ENCODE measurements at regions not wholly inside any gene's neighbourhood (a gene's known extent, or its start where the extent isn't known, plus 50 kb on each side); places are given as distances from the start of the nearest gene placed in this dataset.

DNA sequence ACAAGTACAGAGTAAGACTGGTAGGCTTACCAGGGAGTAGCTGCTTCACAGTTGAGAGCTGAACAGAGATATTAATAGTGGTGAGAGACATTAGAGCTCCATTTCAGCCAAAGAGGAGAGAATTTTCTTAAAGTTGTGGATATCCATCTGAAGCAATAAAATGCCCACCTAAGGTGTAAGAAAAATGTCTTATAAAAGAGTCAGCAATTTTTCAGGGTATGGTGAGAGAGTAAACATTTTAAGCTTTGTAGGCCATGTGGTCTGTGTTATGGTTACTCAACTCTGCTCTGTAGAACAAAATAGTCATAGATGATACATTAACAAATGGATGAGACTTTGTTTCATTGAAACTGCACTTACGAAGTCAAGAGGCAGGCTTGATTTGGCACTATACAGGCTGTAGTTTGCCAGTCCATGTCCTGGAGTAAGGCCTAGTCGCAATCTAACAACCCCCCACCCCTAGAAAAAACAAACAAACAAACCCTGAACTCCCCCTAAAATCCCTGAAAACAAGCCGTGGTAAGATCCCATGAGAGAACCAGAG, 945.4 kb upstream of the SEMA6A start:
- no peak for DNase-seq (ENCODE audit: low read depth in 2 of 2)

- no peak for DNase-seq (ENCODE audit: low read depth in 2 of 2)
Measured at GRCh38 chr5:117504305-117504704, 929.7 kb upstream of the SEMA6A start.

DNA sequence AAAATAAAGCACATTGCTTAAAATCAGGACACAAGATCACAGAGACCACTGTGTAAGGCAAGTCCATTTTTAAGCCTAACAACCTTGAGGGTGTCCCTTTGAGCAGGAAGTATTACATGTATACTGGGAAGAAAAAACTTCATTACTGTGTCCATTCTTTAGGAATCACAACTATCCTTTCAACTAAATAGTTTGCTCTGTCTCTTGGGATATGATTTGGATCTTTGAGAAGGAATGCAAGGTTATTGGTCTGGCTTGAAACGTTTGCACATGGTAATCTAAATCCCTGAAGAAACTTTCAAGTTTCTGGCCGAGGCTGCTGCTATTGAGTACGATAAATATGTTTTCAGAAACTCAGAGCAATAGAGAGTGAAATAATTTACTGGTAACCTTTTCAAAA, 923.0 kb upstream of the SEMA6A start:
- no peak for DNase-seq (ENCODE audit: low read depth in 2 of 2)

GRCh38 chr5:117496801-117497200, 922.2 kb upstream of the SEMA6A start:
- no peak for DNase-seq (ENCODE audit: low read depth in 2 of 2)

GRCh38 chr5:117494188-117494587, 919.6 kb upstream of the SEMA6A start:
- no peak for DNase-seq (ENCODE audit: low read depth in 2 of 2)

DNA sequence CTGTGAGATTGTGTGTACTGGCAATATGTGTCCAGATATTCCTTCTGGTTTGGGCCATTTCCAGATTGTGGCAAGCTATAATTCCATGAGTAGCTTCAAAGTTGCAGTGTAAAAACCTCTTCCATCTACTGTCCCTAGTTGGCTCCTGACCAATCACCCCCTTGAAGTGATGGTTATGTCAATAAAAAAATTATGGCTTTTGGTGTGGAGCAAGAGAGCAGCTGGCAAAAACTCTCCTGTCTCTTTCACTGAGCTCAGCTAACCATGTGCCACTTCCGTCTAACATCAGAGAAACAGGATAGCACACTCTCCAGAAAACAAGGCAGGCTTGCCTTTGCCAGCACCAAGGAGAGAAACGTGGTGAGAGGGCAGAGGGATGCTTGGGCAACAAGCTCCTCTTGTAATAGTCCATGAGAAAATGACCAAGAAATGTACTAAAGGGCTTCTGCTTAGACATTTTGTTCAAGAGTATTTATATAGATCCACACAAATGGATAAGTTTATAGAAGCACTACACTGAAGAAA, 914.4 kb upstream of the SEMA6A start:
- no peak for DNase-seq (ENCODE audit: low read depth in 2 of 2)

GRCh38 chr5:117487556-117487955, 912.9 kb upstream of the SEMA6A start:
- DNase-seq (ENCODE audit: low read depth in 2 of 2), result no peak

DNA sequence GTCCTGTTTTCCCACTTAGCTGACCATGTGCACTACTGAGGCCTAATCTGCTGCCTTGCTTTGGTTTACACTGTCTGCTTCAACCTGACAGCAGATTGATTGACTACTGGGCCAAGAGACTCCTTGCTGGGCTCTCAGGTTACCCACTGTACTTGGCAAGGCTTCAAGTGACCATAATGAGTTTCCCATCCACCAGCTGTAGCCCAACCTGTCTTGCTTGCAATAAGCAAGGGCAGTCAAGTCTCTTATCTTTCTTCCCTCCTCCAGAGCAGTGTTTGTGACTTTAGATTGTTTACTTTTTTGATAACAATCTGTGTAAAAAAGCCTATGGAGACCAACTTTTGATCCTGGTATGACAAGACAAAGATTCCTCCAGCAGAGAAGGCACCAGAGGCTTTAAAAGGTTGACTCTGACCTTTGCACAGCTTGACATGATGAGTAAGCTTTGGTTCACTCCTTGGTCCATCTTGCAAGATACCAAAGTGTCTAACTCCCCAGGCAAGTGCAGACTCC, 912.3 kb upstream of the SEMA6A start:
- DNase-seq (ENCODE audit: low read depth in 2 of 2), result no peak

DNA sequence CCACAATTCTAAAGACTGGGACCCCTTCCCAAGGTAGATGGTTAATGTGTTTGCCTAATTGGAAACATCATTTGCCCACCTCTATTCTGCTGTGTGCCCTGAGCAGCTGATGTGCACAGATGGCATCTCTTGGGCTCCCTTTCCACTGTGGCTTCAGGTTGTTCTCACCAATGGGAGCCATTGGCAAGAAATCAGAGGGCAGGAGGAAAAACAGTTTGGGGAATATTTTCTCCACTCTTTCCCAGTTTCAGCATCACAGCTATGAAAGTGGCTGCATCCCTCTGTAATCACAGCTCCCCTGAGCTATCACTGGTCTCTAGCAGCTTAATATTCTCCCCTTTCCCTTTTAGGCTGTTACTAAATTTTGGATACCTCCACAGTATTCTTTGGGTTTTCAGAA, 911.6 kb upstream of the SEMA6A start:
- no peak for DNase-seq (ENCODE audit: low read depth in 2 of 2)

GRCh38 chr5:117475919-117476318, 901.3 kb upstream of the SEMA6A start:
- no peak for DNase-seq (ENCODE audit: low read depth in 2 of 2)

DNA sequence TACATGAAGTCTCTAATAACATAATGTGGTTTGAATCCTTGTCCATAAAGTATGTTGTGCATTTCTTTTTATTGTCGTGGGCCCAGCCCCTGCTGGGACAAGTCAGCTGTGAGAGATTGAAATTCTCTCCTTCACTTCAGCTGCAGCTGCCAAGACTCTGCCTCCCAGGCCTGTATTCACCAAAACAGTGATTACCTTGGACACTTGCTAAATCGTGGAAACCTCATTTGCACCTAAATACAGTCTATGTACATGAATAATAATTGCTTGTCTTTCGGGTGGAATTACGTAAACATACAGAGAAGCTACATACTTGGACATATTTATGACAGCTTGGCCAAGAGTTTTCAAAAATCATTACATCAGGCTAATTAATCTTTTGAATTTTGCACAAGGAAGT, 898.5 kb upstream of the SEMA6A start:
- no peak for DNase-seq (ENCODE audit: low read depth in 2 of 2)

DNA sequence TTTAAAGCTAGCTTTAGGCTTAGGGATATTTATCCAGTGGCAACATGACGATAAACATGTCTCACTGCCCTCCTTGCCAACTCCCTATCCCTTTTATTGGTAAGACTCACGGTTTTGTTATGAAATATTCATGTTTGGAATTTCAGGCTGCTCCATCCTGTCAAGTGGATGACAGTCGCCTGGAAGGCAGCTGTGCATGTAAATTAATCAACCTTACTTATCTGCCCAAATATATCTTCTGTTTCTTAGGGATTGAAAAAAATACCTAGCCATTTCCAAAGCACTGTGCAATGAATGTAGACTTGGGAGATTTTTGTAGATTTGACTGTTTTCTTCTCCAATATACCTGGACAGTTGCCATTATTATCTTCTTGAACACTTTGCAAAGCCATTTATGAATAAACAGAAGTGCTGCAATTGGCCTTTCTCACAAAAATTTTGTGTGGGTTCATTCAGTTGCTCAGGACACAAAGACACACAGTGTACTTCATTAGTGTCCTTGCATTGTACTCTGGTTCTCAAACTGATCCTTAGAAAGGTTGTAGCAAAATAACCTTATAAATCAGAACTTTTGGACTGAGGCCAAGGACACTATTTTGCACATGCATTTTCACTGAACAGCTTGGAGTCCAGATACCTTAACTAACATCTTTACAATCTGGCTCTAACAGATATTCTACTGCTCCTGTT, 889.4 kb upstream of the SEMA6A start:
- DNase-seq (ENCODE audit: low read depth in 2 of 2), result no peak

- DNase-seq (ENCODE audit: low read depth in 2 of 2), result no peak
Measured at GRCh38 chr5:117461966-117462365, 887.3 kb upstream of the SEMA6A start.

- DNase-seq (ENCODE audit: low read depth in 2 of 2), result no peak
Measured at GRCh38 chr5:117461403-117461802, 886.8 kb upstream of the SEMA6A start.

- DNase-seq (ENCODE audit: low read depth in 2 of 2), result no peak
Measured at GRCh38 chr5:117457656-117458055, 883.0 kb upstream of the SEMA6A start.

DNA sequence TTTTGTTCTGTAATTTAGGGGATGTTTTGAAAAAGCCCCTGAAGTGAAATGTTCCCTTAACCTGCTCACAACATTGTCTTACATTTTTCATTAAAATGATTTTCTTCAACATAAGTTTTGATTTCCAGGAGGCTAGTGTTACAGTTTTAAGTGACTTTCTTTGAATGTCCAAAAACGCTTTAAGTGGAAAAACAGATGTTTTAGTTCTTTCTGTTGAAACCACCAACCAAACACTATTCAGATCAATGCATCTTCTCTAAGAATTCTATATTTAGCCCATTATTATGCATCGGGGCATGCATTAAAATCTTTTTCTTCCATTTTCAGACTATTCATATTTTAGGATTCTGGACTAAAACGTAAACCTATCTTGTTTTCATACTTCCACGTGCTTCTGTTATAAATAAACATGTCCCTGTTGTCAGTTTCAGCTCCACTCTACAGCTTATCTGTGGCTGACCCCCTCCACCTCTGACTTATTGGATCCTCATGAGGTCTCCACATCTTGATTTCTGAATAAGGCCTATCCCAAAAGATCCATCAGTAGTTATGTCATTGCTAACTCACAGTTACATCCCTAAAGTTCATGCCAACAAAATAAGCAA, 882.3 kb upstream of the SEMA6A start:
- no peak for DNase-seq (ENCODE audit: low read depth in 2 of 2)

DNA sequence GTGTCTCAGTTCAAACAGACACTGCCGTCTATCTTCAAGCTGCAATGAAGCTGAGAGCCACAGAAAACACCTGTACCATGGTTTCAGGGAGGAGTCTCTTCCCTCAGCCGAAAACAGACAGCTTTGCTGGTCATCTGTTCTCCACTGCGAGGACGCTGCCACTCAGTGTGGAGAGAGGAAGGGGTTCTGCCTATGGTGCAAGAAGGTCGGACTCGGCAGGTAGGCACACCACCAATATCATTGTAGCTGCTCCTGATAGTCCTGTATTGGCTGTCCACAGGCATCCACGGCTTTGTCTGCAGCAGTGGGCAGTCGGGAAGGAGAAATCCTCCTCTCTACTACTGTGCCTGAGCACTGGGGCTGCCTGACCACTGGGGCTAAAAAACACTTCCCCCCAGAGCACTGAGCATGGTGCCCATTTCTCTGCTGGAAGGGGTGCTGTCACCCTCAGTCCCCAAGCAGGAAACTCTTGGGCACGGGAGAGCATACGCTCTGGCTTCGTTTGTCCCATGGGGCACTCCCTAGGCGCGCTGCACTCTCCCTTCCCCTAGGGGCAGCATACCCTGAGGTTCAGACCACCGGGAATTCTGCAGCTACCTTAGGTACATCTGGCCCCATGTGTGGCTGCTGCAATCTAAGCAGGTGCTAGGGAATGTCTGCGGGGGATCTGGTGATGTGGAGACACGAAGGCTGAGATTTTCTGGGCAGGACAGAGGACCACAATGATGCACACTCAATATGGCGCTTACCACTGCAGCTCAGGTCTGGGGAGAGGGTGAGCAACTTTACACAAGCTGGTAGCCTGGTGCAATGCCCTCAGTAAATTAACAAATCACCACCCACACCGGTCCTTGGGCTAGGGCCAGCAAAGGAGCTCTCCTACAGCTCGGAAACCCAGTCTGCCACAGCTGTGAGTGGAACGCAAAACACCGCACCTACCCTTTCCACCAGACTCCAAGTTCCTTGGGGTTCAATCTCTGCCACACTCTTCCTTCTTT, 880.9 kb upstream of the SEMA6A start:
- DNase-seq (ENCODE audit: low read depth in 2 of 2), result no peak

DNA sequence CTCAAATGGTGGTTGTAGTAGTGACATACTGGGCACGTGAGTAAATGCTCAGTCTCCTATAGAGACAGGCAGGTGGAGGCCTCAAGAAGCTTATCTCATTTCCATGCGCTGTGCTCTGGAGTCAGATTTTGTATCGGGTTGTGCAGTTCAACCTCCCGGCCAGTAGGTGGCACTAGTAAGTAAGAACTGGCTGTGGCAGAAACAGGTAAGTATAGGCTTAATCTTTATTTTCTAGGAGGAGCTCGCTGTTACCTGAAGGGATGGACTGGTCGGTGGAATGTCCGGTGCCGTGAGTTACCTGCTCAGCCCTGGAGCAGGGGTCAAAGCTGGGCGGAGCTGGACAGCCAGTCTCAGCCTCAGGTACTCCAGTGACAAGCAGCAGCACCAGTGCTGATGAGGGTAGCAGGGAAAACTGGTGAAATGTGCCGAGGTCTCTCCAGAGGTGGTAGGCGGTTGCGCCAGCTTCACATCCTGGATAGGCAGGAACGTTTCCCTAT, 880.1 kb upstream of the SEMA6A start:
- DNase-seq (ENCODE audit: low read depth in 2 of 2), result peak in 1 of 2 donors; percentile 0

DNA sequence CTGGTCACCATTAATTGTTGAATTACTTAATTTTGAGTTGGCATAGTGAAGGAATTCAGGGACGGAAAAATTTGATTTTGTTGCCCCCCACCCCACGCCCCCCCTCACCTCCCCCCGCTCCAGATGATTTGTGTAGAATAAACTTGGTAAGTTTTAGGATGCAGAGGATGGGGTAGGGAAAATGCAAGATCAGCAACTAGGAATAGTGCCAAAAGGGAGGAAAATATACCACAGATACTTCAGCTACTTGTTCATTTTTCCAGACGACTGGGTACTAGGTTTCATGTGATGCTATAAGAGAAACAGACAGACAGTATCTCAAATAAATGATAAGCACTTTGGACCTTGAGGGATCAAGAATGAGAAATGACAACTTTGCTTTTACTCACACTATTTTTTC, 862.2 kb upstream of the SEMA6A start:
- no peak for DNase-seq (ENCODE audit: low read depth in 2 of 2)

GRCh38 chr5:117435203-117435602, 860.6 kb upstream of the SEMA6A start:
- DNase-seq (ENCODE audit: low read depth in 2 of 2), result no peak

DNA sequence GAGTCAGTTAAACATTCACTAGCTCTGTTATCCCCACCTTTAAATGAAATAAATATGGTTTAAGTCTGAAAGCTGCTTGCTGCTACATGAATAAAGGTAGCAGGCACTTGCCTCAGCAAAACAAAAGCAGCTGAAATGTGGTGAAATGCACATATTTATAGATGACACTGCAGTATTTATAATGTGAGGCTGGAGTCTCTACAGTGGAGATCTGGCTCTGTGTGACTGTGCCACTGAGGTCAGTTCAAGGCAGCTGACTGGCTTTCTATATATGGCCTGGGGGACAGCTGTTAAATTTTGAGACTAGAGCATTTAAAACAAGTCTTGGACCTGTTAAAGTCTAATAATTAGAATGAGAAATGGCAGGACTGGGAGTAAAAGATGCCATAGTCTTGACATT, 859.6 kb upstream of the SEMA6A start:
- no peak for DNase-seq (ENCODE audit: low read depth in 2 of 2)

GRCh38 chr5:117433818-117434217, 859.2 kb upstream of the SEMA6A start:
- DNase-seq (ENCODE audit: low read depth in 2 of 2), result no peak
